CD4-positive, alpha-beta memory T cell (primary cell): ENCODE measurements at regions not wholly inside any gene's neighbourhood (a gene's known extent, or its start where the extent isn't known, plus 50 kb on each side); places are given as distances from the start of the nearest gene placed in this dataset.

Experiments used
- CTCF ChIA-PET: fragments of 350-600 bp; sonication (Branson Sonifier 250); formaldehyde crosslinking; loops from one replicate; lab custom pipeline; 2021; ENCODE audit warnings: inconsistent platforms; ENCODE audit not compliant: partially characterized antibody; lab: Charles Lee
- POLR2A ChIA-PET: fragments of 350-600 bp; sonication (Branson Sonifier 250); formaldehyde crosslinking; loops from one replicate; lab custom pipeline; 2021; ENCODE audit not compliant: partially characterized antibody; lab: Charles Lee
- DNase-seq, 5 donors: peaks; one replicate each; pipeline versions ENCODE4 v3.0.0 to v3.0.0-alpha.2; 2020 to 2022; ENCODE audit warnings: mixed read lengths in 1 of 5
- H3K27ac ChIP-seq: one replicate; pipeline ENCODE4 v1.7.0; 2013; ENCODE audit warnings: low read depth, low read length
- H3K27me3 ChIP-seq: 2 replicates; pipeline ENCODE4 v1.7.0; 2013; ENCODE audit warnings: mild to moderate bottlenecking, low read length, moderate library complexity; ENCODE audit not compliant: insufficient read depth
- H3K36me3 ChIP-seq: 2 replicates; pipeline ENCODE4 v1.7.0; 2013; ENCODE audit warnings: mild to moderate bottlenecking, low read length, moderate library complexity; ENCODE audit not compliant: insufficient read depth
- H3K4me1 ChIP-seq: 2 replicates; pipeline ENCODE4 v1.7.0; 2013; ENCODE audit warnings: mild to moderate bottlenecking, low read length, moderate library complexity; ENCODE audit not compliant: insufficient read depth
- H3K4me3 ChIP-seq, 2 donors: one replicate each; pipeline ENCODE4 v1.7.0; 2013; ENCODE audit warnings: low read length in 2 of 2, mild to moderate bottlenecking in 1 of 2
- H3K9me3 ChIP-seq, 2 donors: one replicate each; pipeline ENCODE4 v1.7.0; 2013; ENCODE audit warnings: low read length in 2 of 2, control low read depth in 1 of 2; ENCODE audit not compliant: control insufficient read depth in 1 of 2
- H3K27ac Mint-ChIP-seq, 7 donors: one replicate each; pipeline ENCODE4 v1.8.0; 2020 to 2021; ENCODE audit warnings: mixed read lengths in 7 of 7, mild to moderate bottlenecking in 6 of 7, inconsistent platforms in 3 of 7, moderate library complexity in 3 of 7
- H3K27me3 Mint-ChIP-seq, 2 donors: one replicate each; pipeline ENCODE4 v1.8.0; 2020 to 2021; ENCODE audit warnings: mixed read lengths in 2 of 2
- H3K36me3 Mint-ChIP-seq, 2 donors: one replicate each; pipeline ENCODE4 v1.8.0; 2020 to 2021; ENCODE audit warnings: mixed read lengths in 2 of 2, inconsistent platforms in 1 of 2, mild to moderate bottlenecking in 1 of 2
- H3K4me1 Mint-ChIP-seq, 4 donors: one replicate each; pipeline ENCODE4 v1.8.0; 2020 to 2021; ENCODE audit warnings: mixed read lengths in 4 of 4, mild to moderate bottlenecking in 1 of 4
- H3K4me3 Mint-ChIP-seq, 8 donors: one replicate each; pipeline ENCODE4 v1.8.0; 2020 to 2021; ENCODE audit warnings: mixed read lengths in 8 of 8, mild to moderate bottlenecking in 7 of 8, moderate library complexity in 6 of 8, inconsistent platforms in 3 of 8
- H3K9me3 Mint-ChIP-seq, 8 donors: one replicate each; pipeline ENCODE4 v1.8.0; 2020 to 2021; ENCODE audit warnings: mixed read lengths in 8 of 8, mild to moderate bottlenecking in 5 of 8, inconsistent platforms in 3 of 8, moderate library complexity in 1 of 8
- intact Hi-C: fragments of 100-400 bp; cut with micrococcal nuclease; formaldehyde crosslinking; loops from one replicate; pipeline ENCODE4 v1.15.1; 2023

DNA sequence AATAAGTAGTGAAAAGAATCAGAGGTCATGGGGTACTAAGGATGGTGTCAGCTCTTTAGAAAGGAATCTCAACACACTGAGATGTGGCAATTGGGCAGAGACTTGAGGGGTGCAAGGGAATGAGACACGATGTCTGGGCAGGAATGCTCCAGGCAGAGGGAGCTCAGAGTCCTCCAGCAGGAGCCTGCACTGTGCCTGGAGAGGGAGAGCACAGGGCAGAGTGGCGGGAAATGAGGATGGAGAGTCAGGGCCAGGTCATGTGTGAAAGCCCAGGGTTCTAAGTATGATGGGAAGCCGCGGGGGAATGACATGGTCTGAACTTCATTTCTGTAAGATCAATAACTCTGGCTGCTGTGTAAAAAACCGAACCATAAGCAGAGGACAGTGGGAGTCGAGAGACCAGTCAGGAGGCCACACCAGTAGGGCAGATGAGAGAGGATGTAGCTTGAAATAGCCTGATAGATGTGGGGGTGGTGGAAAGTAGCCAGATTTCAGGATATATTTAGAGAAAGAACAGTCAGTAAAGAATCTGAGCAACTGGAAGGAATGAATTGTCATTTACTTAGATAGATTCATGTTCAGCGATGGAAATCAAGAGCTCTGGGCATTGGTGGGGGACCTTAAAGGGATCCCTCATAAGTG, 133.4 kb upstream of the DTNBP1 start:
- no peak overlapping the region for H3K4me3 Mint-ChIP-seq
- peaks cover 3 to 30% (median 16%) of the 10 kb centered on the region in 8 donors for H3K9me3 Mint-ChIP-seq
- H3K9me3 ChIP-seq = peaks cover 0 to 3% of the 10 kb centered on the region in 2 donors
- peaks cover 4 to 6% of the 10 kb centered on the region in 2 donors for H3K27me3 Mint-ChIP-seq
- H3K27ac Mint-ChIP-seq = no peak overlapping the region
- no peak for DNase-seq
- intact Hi-C loops = no loop called here
- H3K27ac ChIP-seq = no peak overlapping the region
- H3K4me1 ChIP-seq = no peaks in the 10 kb centered on the region
- H3K36me3 Mint-ChIP-seq = peaks cover 0 to 7% of the 10 kb centered on the region in 2 donors
- H3K36me3 ChIP-seq = no peaks in the 10 kb centered on the region
- ChIA-PET POLR2A (no interaction called here), CTCF (no interaction called here)
- H3K4me3 ChIP-seq = no peak overlapping the region
- no peaks in the 10 kb centered on the region for H3K27me3 ChIP-seq
- no peaks in the 10 kb centered on the region for H3K4me1 Mint-ChIP-seq

DNA sequence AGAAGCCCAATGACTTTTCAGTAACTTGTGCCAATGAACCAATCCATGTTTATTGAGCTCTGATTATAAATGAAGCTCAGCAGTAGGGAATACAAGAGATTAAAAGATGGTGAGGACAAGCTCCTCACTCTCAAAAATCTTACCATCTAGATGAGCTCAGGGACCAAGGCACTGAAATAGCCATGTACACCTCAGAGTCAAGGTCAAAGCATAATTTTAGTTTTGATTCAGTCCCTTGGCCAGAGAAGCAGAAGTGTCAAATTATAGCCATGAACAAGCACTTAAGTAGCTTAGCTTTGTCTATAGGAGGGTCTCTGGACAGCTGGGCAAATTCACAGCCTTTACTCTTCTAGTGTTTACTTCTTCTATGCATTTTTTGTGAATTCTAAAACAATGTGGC, 131.0 kb upstream of the DTNBP1 start:
- Mint-ChIP-seq H3K27me3 (peaks cover 3 to 6% of the 10 kb centered on the region in 2 donors), H3K9me3 (peaks cover 0 to 26% (median 15%) of the 10 kb centered on the region in 8 donors), H3K36me3 (peaks cover 0 to 7% of the 10 kb centered on the region in 2 donors), H3K4me1 (no peaks in the 10 kb centered on the region), H3K4me3 (no peak overlapping the region), H3K27ac (no peak overlapping the region)
- H3K4me3 ChIP-seq = no peak overlapping the region
- no peaks in the 10 kb centered on the region for H3K36me3 ChIP-seq
- POLR2A ChIA-PET = no interaction called here
- intact Hi-C loops = no loop called here
- no peaks in the 10 kb centered on the region for H3K27me3 ChIP-seq
- CTCF ChIA-PET = interaction anchor here (1.0 to 1.1 kb wide), 2 partner anchors 17 to 29 kb away, joined by 3 read pairs; no protein-coding TSS in a partner anchor
- peaks cover 0 to 3% of the 10 kb centered on the region in 2 donors for H3K9me3 ChIP-seq
- no peak for DNase-seq
- no peaks in the 10 kb centered on the region for H3K4me1 ChIP-seq
- H3K27ac ChIP-seq = no peak overlapping the region

GRCh38 chr6:15793288-15793687, 130.5 kb upstream of the DTNBP1 start:
- Histone ChIP-seq H3K9me3 (peaks cover 0 to 2% of the 10 kb centered on the region in 2 donors), H3K4me1 (no peaks in the 10 kb centered on the region), H3K4me3 (no peak overlapping the region), H3K36me3 (no peaks in the 10 kb centered on the region), H3K27me3 (no peaks in the 10 kb centered on the region), H3K27ac (no peak overlapping the region)
- Mint-ChIP-seq H3K27me3 (peaks cover 3 to 9% of the 10 kb centered on the region in 2 donors), H3K27ac (no peak overlapping the region), H3K4me1 (no peaks in the 10 kb centered on the region), H3K4me3 (no peak overlapping the region), H3K36me3 (peaks cover 0 to 7% of the 10 kb centered on the region in 2 donors), H3K9me3 (peaks cover 0 to 22% (median 12%) of the 10 kb centered on the region in 8 donors)
- POLR2A ChIA-PET = no interaction called here
- no peak for DNase-seq
- intact Hi-C loops = no loop called here
- CTCF ChIA-PET = interaction anchor here (1.0 kb wide), 1 partner anchor 29 kb away, joined by 3 read pairs; no protein-coding TSS in a partner anchor

- H3K4me1 ChIP-seq = no peaks in the 10 kb centered on the region
- peaks cover 3 to 9% of the 10 kb centered on the region in 2 donors for H3K27me3 Mint-ChIP-seq
- no peaks in the 10 kb centered on the region for H3K4me1 Mint-ChIP-seq
- peaks cover 0 to 18% (median 8%) of the 10 kb centered on the region in 8 donors for H3K9me3 Mint-ChIP-seq
- peaks cover 0 to 7% of the 10 kb centered on the region in 2 donors for H3K36me3 Mint-ChIP-seq
- DNase-seq = no peak
- no peaks in the 10 kb centered on the region for H3K36me3 ChIP-seq
- no peak overlapping the region for H3K27ac Mint-ChIP-seq
- ChIA-PET CTCF (no interaction called here), POLR2A (no interaction called here)
- H3K4me3 ChIP-seq = no peak overlapping the region
- H3K27me3 ChIP-seq = no peaks in the 10 kb centered on the region
- H3K9me3 ChIP-seq = no peaks in the 10 kb centered on the region
- H3K4me3 Mint-ChIP-seq = no peak overlapping the region
- no peak overlapping the region for H3K27ac ChIP-seq
- intact Hi-C loops = no loop called here
These were observed 130.0 kb upstream of the DTNBP1 start for GRCh38 chr6:15792842-15793241.

GRCh38 chr6:15791448-15792181, 128.8 kb upstream of the DTNBP1 start:
- Mint-ChIP-seq H3K36me3 (no peaks in the 10 kb centered on the region), H3K27ac (no peak overlapping the region), H3K4me3 (no peak overlapping the region), H3K9me3 (peaks cover 0 to 9% (median 2%) of the 10 kb centered on the region in 8 donors), H3K4me1 (no peaks in the 10 kb centered on the region), H3K27me3 (peaks cover 3 to 9% of the 10 kb centered on the region in 2 donors)
- Histone ChIP-seq H3K36me3 (no peaks in the 10 kb centered on the region), H3K4me1 (no peaks in the 10 kb centered on the region), H3K27ac (no peak overlapping the region), H3K9me3 (no peaks in the 10 kb centered on the region), H3K4me3 (no peak overlapping the region), H3K27me3 (no peaks in the 10 kb centered on the region)
- intact Hi-C loops = no loop called here
- no peak for DNase-seq
- ChIA-PET CTCF (no interaction called here), POLR2A (no interaction called here)

DNA sequence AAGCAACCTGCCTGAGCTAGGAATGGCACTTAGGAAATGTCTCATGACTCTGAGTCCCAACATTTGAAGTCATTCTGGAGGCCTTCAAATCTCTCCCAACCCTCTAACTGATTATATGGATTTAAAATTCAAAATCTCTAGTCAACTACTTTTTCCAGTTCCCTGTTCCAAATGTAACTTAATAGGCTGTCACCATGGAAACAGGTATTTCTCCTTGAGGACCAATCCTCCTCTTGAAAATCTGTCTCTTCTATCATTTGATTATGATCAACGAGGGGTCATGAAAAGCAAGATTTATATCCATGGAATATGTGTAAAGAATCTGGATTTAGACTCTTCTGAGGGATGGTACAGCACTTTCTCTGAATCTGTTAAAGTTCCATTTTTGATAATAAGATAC, 127.3 kb upstream of the DTNBP1 start:
- Mint-ChIP-seq H3K9me3 (peaks cover 0 to 2% (median 0%) of the 10 kb centered on the region in 8 donors), H3K27ac (no peak overlapping the region), H3K36me3 (no peaks in the 10 kb centered on the region), H3K4me3 (no peak overlapping the region), H3K27me3 (peaks cover 3 to 7% of the 10 kb centered on the region in 2 donors), H3K4me1 (no peaks in the 10 kb centered on the region)
- Histone ChIP-seq H3K27ac (no peak overlapping the region), H3K27me3 (no peaks in the 10 kb centered on the region), H3K4me1 (no peaks in the 10 kb centered on the region), H3K9me3 (no peaks in the 10 kb centered on the region), H3K4me3 (no peak overlapping the region), H3K36me3 (no peaks in the 10 kb centered on the region)
- ChIA-PET CTCF (interaction anchor here (1.4 kb wide), 1 partner anchor 16 kb away, joined by 3 read pairs; no protein-coding TSS in a partner anchor), POLR2A (no interaction called here)
- intact Hi-C loops = no loop called here
- DNase-seq = no peak

DNA sequence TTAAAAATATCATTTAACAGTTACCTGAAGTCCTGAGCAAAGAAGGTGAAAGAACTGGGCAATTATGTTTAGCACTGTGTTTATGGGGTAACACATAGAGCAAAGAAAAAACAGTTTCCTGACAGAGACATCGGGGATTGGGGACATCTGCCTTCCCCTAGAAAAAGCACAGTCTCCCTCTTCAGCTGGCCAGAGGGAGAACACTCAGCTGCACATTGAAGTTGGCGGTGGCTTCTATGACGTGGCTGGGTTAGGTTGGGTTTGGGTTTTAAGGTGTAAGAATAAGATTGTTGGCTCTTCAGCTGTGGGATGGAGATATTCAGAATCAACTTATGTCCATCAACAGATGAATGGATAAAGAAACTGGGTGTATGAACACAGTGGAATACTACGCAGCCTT, 124.0 kb upstream of the DTNBP1 start:
- CTCF ChIA-PET = no interaction called here

More for the DNA sequence above, 124.0 kb upstream of the DTNBP1 start:
- Mint-ChIP-seq H3K4me1 (no peaks in the 10 kb centered on the region), H3K9me3 (peaks cover 0 to 2% (median 0%) of the 10 kb centered on the region in 8 donors), H3K27ac (no peak overlapping the region), H3K4me3 (no peak overlapping the region), H3K36me3 (no peaks in the 10 kb centered on the region), H3K27me3 (peaks cover 0 to 2% of the 10 kb centered on the region in 2 donors)
- H3K4me3 ChIP-seq = no peak overlapping the region
- no peaks in the 10 kb centered on the region for H3K9me3 ChIP-seq
- no peaks in the 10 kb centered on the region for H3K4me1 ChIP-seq
- POLR2A ChIA-PET = no interaction called here
- no peaks in the 10 kb centered on the region for H3K27me3 ChIP-seq
- no peaks in the 10 kb centered on the region for H3K36me3 ChIP-seq
- intact Hi-C loops = no loop called here
- no peak for DNase-seq
- H3K27ac ChIP-seq = no peak overlapping the region
